HL-60 (cell line): ENCODE measurements at regions not wholly inside any gene's neighbourhood (a gene's known extent, or its start where the extent isn't known, plus 50 kb on each side); places are given as distances from the start of the nearest gene placed in this dataset.

Source experiments
- CTCF ChIP-seq: IDR thresholded peaks from one replicate; pipeline ENCODE4 v1.5.1; 2011; ENCODE audit warnings: low read length, control low read depth, inconsistent platforms; ENCODE audit not compliant: insufficient read depth
- SPI1 ChIP-seq: IDR thresholded peaks from 2 replicates; pipeline ENCODE4 v1.6.1; 2012; ENCODE audit warnings: low read depth, mild to moderate bottlenecking, borderline replicate concordance

DNA sequence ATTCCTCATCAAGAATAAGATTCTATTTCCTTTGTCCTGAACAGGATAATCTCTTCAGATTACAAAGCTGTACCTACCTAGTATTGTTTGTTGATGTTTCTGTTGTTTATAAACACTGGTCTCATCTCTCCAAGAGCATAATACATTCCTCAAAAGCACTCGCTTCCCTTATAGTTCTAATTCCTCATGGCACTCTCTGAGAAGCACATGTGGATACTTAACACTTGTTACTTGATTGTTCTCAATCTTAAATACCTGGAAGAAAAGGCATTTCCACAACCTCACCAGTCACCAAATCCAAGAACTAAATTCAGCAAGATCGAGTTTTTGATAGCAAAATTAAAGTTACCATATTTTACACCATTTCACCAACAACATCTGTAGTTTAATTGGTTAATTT is 145.9 kb upstream of the DUSP10 start:
- no peak for TF ChIP-seq CTCF
- TF ChIP-seq SPI1, result no peak
